Fibroblast of peridontal ligament (primary cell): ENCODE measurements at regions not wholly inside any gene's neighbourhood (a gene's known extent, or its start where the extent isn't known, plus 50 kb on each side); places are given as distances from the start of the nearest gene placed in this dataset.
"Not testable (repeated sequence)": the region's sequence is repeated elsewhere in the genome, so short reads cannot be mapped to it uniquely, and the experiment has no call there.

Source experiments
- DNase-seq: peaks from one replicate; pipeline ENCODE4 v3.0.0-alpha.2; 2010; ENCODE audit errors: extremely low read depth

DNA sequence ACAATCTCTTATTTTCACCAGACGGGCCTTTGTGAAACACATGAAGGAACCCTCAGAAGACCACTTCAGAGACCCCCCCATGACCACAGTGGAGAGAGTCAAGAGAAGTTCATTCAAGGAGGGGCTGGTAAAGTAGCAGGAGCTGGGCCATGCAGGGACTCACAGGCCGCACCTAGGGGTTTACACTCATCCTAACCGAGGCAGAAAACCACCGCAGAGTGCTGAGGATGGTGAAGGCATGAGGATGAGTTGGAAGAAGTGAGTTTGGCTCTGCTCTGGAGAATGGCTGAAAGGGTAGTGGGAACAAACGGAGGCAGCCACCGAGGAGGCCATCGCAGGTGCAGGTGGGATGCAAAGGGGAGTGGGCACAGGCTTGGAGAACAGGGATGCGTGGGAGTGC, 1046.9 kb downstream of the UQCRFS1 start:
- no peak for DNase-seq

DNA sequence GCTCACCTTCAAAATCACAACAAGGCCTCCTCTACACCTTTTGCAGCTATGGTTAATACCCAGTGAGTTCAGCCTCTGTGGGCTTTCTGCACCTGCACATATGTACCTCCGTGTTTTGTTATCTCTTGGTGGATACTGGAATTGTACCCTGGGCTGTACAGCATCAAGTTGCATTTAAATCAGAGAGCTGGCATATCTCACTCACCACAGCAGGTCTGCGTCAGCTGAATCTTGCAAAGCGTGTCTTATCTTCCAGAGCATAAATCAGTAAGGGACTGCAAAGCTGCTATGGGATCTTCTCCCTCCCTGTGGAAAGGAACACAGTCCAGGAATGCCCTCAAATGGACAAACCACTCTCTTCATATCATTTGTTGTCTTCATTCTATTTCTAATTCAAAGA, 1048.7 kb downstream of the UQCRFS1 start:
- no peak for DNase-seq

- DNase-seq: no peak
Measured at GRCh38 chr19:28159065-28159464, 1053.9 kb downstream of the UQCRFS1 start.

- no peak for DNase-seq
Measured at GRCh38 chr19:28155265-28155664, 1057.7 kb downstream of the UQCRFS1 start.

DNA sequence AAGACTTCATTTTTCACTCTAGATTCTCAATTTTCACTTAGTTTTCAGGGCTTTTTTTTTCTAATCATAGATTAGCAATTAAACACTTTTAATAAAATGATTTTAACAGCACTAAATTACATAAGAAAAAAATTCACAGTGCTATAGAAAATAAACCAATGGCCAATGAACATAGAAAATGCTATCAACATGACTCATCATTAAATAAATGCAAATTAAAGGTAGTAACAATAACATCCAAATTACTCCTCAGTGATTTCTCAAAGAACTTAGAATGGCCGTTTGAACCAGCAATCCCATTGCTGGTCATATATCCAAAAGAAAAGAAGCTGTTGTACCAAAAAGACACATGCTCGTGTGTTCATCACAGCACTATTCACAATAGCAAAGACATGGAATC, 1058.9 kb downstream of the UQCRFS1 start:
- DNase-seq: no peak

- DNase-seq: no peak
Measured at GRCh38 chr19:28153123-28153522, 1059.8 kb downstream of the UQCRFS1 start.

DNA sequence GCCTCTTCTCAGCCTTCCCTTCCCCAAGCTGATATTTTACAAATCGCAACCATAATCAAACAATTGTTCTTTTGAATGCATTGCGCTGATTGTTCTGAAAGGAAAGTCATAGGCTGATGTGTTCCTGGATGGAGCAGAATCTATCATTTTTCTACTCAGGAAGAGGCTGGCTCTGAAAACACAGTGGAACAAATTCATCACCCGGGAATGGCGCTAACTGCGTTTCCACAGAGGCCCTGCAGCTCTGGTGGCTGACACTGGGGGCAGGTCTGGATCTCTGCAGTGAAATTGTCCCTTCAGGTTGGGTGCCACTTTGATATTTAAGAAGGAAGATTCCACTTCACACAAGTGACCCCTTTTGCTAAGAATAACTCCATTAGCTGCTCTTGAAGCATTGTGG, 1060.8 kb downstream of the UQCRFS1 start:
- DNase-seq: no peak

DNA sequence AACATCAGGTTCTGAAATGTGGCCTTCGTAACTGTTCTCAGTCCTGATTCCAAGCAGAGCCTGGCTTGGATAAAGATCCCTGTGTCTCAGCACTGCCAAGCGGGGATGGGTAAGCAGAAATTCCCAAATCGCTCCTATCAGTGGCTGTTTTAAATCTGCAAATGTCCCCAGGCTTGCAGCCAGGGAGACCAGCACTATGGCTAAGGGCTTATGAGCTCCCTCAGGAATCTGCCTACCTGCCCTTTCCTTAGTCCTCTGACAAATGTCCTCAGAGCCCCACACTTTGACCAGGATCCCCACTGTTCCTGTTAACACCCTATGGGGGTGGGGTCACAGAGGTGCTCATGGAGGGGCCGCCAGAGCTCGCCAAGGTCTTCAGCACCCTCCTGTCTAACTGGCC, 1062.8 kb downstream of the UQCRFS1 start:
- DNase-seq: no peak

DNA sequence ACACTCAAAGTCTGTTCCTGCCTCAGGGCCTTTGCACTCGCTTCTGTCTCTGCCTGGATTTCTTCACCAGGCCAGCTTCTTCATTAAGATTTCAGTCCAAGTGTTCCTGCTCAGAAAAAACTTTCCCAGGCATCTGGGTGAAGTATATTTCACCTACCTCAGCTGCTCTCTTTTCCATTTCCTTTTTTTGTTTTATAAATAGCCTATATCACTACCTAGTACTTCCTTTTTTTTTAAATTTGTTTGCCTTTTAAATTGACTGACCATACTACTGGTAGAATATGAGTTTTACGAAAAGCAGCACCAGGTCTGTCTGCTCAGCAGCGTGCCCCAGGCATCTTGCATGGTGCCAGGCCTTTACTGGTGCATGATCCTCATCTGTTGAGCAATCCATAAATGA, 1064.4 kb downstream of the UQCRFS1 start:
- no peak for DNase-seq

- DNase-seq: no peak
Measured at GRCh38 chr19:28142258-28142657, 1070.7 kb downstream of the UQCRFS1 start.

DNA sequence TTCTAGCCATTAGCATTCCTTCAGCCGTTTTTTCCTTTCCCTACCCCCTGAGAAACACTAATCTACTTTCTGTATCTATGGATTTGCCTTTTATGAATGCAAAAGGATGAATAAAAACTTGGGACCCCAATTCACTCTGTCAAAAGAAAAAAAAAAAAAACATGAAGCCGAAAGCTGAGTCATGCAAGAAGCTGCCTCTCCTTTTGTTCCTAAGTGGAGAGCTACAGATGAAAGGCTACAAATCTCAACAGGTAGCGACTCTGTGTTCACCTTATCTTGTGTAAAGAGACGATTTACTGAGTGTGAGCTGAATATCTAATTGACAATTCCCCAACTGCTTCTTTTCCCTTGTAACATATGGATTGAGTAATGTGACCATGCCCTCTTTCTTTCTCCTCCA, 1072.8 kb downstream of the UQCRFS1 start:
- no peak for DNase-seq

- no peak for DNase-seq
Measured at GRCh38 chr19:28137772-28138171, 1075.2 kb downstream of the UQCRFS1 start.

- DNase-seq: no peak
Measured at GRCh38 chr19:28136796-28137195, 1076.2 kb downstream of the UQCRFS1 start.

- DNase-seq: no peak
Measured at GRCh38 chr19:28135825-28136224, 1077.1 kb downstream of the UQCRFS1 start.

DNA sequence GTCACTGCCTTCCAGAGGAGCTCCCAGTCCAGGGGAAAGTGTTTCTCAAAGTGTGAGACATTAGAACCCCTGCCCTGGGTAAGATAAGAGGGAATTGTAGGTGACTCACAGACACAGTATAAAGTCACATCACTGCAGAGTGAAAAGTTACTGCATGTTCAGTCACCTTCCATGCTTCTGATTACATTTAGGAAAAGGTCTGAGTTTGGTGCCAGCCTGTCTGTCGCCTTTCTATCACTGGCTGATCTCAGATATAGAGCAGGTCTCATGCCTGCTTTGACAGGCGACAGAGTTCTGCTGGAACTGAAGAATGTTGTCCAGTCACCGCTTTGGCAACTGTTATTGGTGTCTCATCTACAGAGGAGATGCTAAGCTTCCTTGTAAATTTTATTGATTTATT, 1078.6 kb downstream of the UQCRFS1 start:
- DNase-seq: no peak

GRCh38 chr19:28130881-28131280, 1082.1 kb downstream of the UQCRFS1 start:
- not testable (repeated sequence) for DNase-seq

DNA sequence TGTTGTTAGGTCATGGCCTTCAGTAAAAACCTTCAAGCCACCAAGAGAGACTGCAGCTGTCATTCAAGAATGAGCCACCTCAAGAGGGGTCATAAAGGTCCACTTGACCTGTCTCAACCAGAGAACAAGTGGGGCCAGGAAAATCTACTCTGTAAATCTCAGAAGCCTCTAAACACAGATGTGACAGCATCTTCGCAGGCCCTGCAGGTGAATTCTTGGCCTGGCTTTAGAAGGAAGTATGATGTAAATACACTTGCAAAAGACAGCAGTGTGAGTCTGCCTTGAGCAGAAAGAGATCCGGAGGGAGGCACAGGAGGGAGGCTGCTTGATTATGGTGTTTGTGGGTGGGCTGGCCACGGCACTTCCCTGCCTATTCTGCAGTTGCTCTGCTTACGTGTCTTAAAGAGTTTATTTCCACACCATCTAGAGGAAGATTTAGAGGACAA, 1082.9 kb downstream of the UQCRFS1 start:
- no peak for DNase-seq

- DNase-seq: no peak
Measured at GRCh38 chr19:28128341-28128740, 1084.6 kb downstream of the UQCRFS1 start.

DNA sequence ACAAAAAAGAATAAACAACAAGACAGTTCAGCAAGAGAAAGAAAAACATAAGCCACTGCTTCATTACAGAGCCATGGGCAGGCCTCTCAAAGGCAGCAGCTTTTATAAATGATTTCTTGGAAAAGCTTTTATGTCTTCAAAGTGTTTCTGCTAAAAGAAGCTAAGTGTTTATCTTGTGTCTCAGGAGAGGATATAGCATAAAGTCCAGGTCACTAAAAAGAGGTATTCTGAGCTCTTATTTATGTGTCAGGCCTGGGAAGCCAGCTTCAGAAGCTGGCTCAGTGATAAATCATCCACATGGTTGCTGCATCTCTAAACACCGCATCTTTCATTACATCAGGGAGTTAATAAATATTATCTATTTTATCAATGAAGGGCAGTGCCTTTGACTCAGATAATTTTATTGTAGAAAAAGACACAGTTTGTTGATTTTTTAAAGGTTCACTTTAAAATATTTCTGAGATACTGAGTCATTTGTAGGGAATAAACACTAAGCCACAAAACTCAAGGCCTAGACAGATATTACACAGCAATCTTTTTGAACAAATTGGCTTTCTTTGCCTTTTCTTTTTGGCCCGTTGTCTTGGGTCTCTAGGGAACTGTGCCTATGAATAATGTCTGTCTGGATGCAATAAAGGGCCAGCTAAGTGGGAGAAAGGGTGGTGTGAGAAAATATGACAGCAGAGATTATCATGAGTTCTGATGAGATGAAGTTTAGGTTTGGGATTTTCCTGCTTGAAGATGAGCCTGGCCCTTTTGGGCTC, 1086.6 kb downstream of the UQCRFS1 start:
- DNase-seq: no peak

- no peak for DNase-seq
Measured at GRCh38 chr19:28122734-28123133, 1090.2 kb downstream of the UQCRFS1 start.

GRCh38 chr19:28118235-28118634, 1094.7 kb downstream of the UQCRFS1 start:
- DNase-seq: no peak

GRCh38 chr19:28117143-28117542, 1095.8 kb downstream of the UQCRFS1 start:
- no peak for DNase-seq

DNA sequence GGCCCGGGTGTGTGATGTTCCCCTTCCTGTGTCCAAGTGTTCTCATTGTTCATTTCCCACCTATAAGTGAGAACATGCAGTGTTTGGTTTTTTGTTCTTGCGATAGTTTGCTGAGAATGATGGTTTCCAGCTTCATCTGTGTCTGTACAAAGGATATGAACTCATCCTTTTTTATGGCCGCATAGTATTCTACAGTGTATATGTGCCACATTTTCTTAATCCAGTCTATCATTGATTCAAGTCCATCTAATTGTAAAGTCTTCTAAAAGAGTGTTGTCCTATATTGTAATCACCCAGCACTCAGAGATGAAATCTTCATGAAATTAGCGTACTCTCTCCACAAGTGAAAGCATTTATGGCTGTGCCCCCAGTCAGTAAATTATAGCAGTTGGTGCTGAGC, 1096.6 kb downstream of the UQCRFS1 start:
- not testable (repeated sequence) for DNase-seq

DNA sequence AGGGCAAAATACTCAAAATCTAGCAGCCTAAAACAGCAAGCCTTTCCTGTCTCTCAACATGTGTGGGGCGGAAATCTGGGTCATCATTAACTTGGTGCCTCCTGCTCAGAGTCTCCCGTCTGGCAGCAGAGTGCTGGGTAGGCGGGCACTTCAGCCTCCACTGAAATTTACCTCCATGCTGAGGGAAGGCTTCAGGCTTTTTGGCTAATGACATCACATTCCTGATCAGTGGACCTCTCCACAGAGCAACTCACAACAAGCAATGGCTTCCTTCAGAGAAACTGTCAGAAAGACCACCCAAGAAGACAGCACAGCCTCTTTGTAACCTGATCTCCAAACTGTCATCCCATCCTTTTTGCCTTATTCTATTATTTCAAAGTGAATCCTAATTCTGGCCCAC, 1109.0 kb downstream of the UQCRFS1 start:
- DNase-seq: no peak
